Panc1 (cell line): ENCODE measurements at regions not wholly inside any gene's neighbourhood (a gene's known extent, or its start where the extent isn't known, plus 50 kb on each side); places are given as distances from the start of the nearest gene placed in this dataset.

ENCODE experiments used
- POLR2AphosphoS5 ChIP-seq: IDR thresholded peaks from 2 replicates; pipeline ENCODE4 v1.6.1; 2012; ENCODE audit warnings: mild to moderate bottlenecking, low read depth, low read length, moderate library complexity
- SIN3A ChIP-seq: IDR thresholded peaks from 2 replicates; pipeline ENCODE4 v1.6.1; 2012; ENCODE audit warnings: low read depth, mild to moderate bottlenecking, low read length, moderate library complexity, borderline replicate concordance; ENCODE audit not compliant: insufficient read depth
- TF ChIP-seq, protein P1 (sequence below): fragments of 450-650 bp; IDR thresholded peaks from 2 replicates; pipeline ENCODE4 v1.5.1; 2017; ENCODE audit warnings: mild to moderate bottlenecking

GRCh38 chr9:23926368-23926767 is 100.3 kb upstream of the ELAVL2 start:
- TF ChIP-seq SIN3A = no peak
- TF ChIP-seq POLR2AphosphoS5 = no peak
- TF ChIP-seq, protein P1, sequence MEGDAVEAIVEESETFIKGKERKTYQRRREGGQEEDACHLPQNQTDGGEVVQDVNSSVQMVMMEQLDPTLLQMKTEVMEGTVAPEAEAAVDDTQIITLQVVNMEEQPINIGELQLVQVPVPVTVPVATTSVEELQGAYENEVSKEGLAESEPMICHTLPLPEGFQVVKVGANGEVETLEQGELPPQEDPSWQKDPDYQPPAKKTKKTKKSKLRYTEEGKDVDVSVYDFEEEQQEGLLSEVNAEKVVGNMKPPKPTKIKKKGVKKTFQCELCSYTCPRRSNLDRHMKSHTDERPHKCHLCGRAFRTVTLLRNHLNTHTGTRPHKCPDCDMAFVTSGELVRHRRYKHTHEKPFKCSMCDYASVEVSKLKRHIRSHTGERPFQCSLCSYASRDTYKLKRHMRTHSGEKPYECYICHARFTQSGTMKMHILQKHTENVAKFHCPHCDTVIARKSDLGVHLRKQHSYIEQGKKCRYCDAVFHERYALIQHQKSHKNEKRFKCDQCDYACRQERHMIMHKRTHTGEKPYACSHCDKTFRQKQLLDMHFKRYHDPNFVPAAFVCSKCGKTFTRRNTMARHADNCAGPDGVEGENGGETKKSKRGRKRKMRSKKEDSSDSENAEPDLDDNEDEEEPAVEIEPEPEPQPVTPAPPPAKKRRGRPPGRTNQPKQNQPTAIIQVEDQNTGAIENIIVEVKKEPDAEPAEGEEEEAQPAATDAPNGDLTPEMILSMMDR = no peak
